ENCODE measurements at regions not wholly inside any gene's neighbourhood (a gene's known extent, or its start where the extent isn't known, plus 50 kb on each side); places are given as distances from the start of the nearest gene placed in this dataset.

- no peak for DNase-seq
Measured at GRCh38 chr3:189502256-189502655, 128.9 kb upstream of the TP63 start.

GRCh38 chr3:189502676-189503257, 128.4 kb upstream of the TP63 start:
- no peak for DNase-seq

- DNase-seq, result no peak
Measured at GRCh38 chr3:189507856-189508255, 123.3 kb upstream of the TP63 start.

GRCh38 chr3:189508784-189509501, 122.2 kb upstream of the TP63 start:
- no peak for DNase-seq

GRCh38 chr3:189512039-189512438, 119.2 kb upstream of the TP63 start:
- no peak for DNase-seq

GRCh38 chr3:189512821-189513220, 118.4 kb upstream of the TP63 start:
- no peak for DNase-seq

- DNase-seq, result no peak
Measured at GRCh38 chr3:189513281-189514117, 117.7 kb upstream of the TP63 start.

GRCh38 chr3:189516039-189516438, 115.2 kb upstream of the TP63 start:
- DNase-seq, result no peak

- DNase-seq, result no peak
Measured at GRCh38 chr3:189517981-189518380, 113.2 kb upstream of the TP63 start.

- no peak for DNase-seq
Measured at GRCh38 chr3:189519458-189519857, 111.7 kb upstream of the TP63 start.

GRCh38 chr3:189529468-189529867, 101.7 kb upstream of the TP63 start:
- no peak for DNase-seq

- DNase-seq, result no peak
Measured at GRCh38 chr3:189529889-189530471, 101.2 kb upstream of the TP63 start.

- DNase-seq, result no peak
Measured at GRCh38 chr3:189530822-189531221, 100.4 kb upstream of the TP63 start.

- DNase-seq, result no peak
Measured at GRCh38 chr3:189531271-189531670, 99.9 kb upstream of the TP63 start.

GRCh38 chr3:189534531-189534930, 96.7 kb upstream of the TP63 start:
- no peak for DNase-seq

- DNase-seq, result no peak
Measured at GRCh38 chr3:189537135-189537534, 94.1 kb upstream of the TP63 start.

GRCh38 chr3:189547448-189547847, 83.7 kb upstream of the TP63 start:
- no peak for DNase-seq

GRCh38 chr3:189548053-189548452, 83.1 kb upstream of the TP63 start:
- no peak for DNase-seq

- DNase-seq, result no peak
Measured at GRCh38 chr3:189551007-189551406, 80.2 kb upstream of the TP63 start.

- DNase-seq, result no peak
Measured at GRCh38 chr3:189554868-189555557, 76.2 kb upstream of the TP63 start.

- DNase-seq, result no peak
Measured at GRCh38 chr3:189555558-189555881, 75.7 kb upstream of the TP63 start.

- DNase-seq, result no peak
Measured at GRCh38 chr3:189557824-189558223, 73.4 kb upstream of the TP63 start.

GRCh38 chr3:189561256-189561655, 69.9 kb upstream of the TP63 start:
- DNase-seq, result no peak

Data from RPMI8226 (cell line).